DMS 273 (cell line): ENCODE measurements at regions not wholly inside any gene's neighbourhood (a gene's known extent, or its start where the extent isn't known, plus 50 kb on each side); places are given as distances from the start of the nearest gene placed in this dataset.
"Not testable (repeated sequence)": the region's sequence is repeated elsewhere in the genome, so short reads cannot be mapped to it uniquely, and the experiment has no call there.

Experiments
- DNase-seq: peaks from one replicate; lab custom pipeline; 2025; ENCODE audit not compliant: unreplicated experiment; lab: John Stamatoyannopoulos, UW

- DNase-seq, result not testable (repeated sequence)
Observed at GRCh38 chr4:69013933-69014332, 62.3 kb upstream of the UGT2A3 start.

GRCh38 chr4:69017986-69018385 is 66.4 kb upstream of the UGT2A3 start:
- not testable (repeated sequence) for DNase-seq

DNA sequence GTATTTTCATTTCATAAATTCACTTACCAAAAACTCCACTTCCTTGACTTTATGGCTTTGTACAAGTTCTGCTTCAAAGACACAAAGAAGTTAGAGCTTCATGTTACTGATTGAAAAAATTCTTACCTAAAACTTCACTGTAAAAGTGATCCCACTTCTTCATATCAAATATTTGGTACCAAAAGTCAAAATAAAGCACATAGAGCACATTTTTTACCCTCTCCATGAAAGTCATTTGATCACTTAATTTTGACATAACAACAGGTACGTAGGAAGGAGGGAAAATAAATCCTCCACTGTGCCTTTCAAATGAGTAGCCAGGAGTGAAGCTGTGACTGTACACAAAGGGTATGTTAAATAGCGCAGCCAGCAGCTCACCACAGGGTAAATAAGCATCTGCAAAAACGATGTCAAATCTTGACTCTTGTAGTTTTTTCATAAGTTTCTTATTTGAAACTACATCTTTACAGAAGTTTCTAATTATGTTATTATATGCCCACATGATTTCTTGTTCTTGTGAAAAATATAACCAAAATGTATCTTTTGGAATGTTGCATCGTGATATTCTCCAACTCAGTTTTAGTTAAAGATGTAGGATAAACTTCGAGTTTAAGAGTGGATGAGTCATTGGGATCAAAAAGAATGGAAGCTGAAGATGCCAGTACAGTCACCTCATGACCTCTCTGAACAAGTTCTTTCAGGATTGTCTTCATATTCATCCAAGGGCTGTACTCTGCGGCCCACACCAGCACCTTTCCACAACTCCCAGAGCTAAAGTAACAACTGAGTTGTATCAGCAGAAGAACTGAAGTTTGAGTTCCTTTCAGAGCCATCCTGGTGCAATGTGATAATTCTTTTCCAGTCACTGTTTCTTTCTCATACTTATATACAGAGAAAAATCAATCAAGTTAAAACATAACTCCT is 68.2 kb upstream of the UGT2A3 start:
- DNase-seq, result not testable (repeated sequence)

DNA sequence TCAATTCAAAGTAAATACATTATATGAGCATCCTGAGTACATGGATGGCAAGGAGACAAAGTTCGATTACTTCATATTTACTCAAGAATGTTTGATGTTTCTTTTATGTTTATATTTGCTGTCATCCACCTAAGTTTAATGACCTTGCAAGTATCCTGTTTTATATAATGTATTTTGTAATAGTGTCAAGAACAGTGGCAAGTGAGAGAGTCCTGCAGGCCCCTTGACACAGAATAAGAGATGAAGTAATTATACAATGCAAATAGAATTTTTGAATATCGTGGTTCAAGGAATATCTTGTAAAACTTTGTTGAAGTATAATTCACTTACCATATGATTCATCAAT is 68.8 kb upstream of the UGT2A3 start:
- DNase-seq, result not testable (repeated sequence)

DNA sequence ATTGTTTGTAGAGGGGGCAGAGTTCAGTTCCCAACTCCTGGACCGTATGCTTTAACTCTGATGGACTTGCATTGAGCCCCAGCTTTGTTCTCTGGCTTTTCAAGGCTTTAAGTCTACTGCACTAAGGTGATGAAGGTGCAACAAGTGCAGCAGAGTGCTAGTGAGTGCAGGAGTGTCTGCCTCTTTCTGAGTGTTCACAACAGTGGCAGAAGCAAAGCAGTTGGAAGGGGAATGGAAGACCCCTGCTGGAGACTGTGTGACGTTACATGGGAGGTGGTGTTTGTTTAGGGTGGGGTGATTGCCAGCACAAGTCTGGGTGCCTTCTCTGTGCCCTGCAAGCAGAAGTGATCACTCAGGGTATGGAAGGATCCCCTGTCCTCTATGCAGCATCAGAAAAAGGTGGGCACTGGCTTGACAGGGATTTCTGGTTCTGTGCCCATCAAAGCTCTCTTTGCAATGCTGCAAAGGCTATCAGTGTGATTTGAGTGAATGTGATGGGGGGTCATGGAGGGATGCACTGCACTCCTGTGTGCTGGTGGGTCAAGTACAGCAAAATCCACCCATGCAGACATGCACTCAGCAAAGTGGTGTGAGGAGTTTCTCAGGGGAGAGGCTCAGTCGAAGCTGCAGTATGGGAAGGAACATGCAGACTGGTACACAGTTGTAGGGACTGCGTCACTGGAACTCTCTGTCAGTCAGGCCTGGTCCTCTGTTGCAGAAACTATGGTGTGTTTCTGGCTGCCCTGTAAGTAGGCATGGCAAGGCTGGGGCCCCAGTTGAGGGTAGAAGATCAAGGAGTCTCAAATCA is 70.9 kb upstream of the UGT2B7 start:
- peak; percentile 0 for DNase-seq

DNA sequence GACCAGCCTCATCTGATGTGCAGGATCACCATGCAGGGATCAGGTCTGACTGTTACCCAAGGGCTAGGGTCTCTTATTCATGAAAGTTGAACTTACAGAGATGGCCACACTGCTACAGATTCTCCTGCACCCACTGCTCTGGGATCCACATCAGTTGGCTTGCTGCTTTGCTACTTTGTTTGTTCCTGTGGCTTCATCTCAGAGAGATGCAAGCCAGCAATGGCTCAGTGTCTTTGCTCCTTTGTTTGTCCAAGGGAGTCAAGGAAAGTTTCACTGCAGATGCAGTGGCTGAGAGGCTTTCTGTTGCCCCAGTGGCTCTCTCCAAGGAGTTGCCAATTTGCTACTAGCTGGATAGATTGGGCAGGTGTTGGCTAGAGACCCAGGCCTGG is 70.3 kb upstream of the UGT2B7 start:
- no peak for DNase-seq

DNA sequence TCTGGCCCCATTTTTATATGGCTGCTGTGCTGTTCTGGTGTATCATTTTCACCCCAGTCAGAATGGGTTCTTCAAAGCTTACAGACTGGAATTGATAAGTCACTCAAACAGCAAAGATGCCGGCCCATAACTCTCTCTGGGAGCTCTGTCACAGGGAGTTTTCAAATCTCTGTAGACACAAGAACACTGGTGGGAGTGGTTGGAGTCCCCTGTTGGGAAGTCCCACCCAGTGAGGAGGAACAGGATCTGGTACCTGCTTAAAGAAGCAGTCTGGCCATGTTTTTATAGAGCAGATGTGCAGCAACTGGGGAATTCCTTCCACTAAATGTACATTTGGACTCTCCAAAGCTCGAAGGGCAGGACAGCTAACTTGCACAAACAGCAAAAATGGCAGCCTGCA is 69.3 kb upstream of the UGT2B7 start:
- no peak for DNase-seq

DNA sequence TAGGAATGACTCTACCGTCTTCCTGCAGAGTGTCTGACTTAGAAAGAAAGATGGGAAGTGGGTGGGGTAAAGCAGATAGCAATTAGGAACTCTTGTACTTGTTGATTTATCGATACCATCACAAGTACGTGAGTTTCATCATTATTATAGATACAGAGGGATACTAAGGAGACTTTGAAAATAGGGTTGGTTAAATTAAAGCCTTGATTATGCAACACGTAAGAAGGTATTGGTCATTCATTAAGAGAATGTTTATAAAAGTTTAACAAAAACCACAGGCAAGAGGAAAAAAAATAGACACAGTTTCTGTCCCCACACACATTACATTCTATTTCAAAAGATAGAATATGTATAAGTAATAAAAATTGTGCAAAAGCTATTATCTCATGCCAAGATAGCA is 65.9 kb upstream of the UGT2B7 start:
- no peak for DNase-seq

GRCh38 chr4:69032847-69033638 is 63.2 kb upstream of the UGT2B7 start:
- no peak for DNase-seq

DNA sequence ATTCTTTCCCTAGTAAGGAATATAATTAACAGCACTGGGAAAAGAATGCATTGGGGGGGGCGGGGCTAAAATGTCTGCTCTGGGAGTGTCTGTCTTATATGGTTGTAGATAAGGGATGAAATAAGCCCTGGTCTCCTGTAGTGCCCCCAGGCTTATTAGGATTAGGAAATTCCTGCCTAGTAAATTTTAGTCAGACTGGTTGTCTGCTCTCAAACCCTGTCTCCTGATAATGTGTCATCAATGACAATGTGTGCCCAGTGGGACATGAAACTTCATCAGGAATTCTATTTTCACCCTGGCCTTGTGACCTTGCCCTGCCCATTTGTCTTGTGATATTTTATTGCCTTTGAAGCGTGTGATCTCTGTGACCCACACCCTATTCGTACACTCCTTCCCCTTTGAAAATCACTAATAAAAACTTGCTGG is 61.9 kb upstream of the UGT2B7 start:
- DNase-seq, result not testable (repeated sequence)

- DNase-seq, result no peak
Observed at GRCh38 chr4:69038582-69038981, 57.7 kb upstream of the UGT2B7 start.

GRCh38 chr4:69039071-69039470 is 57.2 kb upstream of the UGT2B7 start:
- no peak for DNase-seq

- no peak for DNase-seq
Observed at GRCh38 chr4:69044247-69044646, 52.0 kb upstream of the UGT2B7 start.
